ENCODE measurements at regions not wholly inside any gene's neighbourhood (a gene's known extent, or its start where the extent isn't known, plus 50 kb on each side); places are given as distances from the start of the nearest gene placed in this dataset.

DNA sequence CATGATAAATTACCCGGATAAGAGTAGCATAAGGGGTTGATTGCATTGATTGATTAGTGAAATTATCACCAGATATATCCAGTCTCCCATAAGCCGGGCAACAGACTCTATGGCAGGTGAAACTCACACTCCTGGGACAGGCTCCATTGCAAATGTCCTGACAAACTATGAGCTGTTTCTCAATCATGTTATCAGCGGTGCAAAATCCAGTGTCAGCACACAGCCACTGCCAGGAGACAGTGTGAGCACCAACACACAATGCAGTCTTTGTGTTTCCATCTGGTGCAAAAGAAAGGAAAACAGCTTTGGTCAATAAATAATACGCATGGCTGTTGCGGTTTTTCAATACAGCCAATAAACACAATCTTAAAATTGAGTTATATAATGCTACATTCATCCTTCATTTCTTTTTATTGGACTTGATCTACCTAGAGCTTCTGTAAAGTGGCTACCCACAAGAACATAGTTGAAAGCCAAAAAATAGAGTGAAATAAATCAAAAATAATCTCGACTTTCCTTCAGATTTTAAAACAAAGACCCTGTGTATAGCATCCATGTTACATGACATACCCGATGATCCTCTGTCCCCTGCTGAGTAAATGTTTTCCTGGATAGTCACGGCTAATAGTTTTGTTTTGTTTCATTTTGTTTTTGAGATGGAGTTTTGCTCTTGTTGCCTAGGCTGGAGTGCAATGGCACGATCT, 64.3 kb upstream of the AFDN start (continued):
- TF ChIP-seq, protein P1, sequence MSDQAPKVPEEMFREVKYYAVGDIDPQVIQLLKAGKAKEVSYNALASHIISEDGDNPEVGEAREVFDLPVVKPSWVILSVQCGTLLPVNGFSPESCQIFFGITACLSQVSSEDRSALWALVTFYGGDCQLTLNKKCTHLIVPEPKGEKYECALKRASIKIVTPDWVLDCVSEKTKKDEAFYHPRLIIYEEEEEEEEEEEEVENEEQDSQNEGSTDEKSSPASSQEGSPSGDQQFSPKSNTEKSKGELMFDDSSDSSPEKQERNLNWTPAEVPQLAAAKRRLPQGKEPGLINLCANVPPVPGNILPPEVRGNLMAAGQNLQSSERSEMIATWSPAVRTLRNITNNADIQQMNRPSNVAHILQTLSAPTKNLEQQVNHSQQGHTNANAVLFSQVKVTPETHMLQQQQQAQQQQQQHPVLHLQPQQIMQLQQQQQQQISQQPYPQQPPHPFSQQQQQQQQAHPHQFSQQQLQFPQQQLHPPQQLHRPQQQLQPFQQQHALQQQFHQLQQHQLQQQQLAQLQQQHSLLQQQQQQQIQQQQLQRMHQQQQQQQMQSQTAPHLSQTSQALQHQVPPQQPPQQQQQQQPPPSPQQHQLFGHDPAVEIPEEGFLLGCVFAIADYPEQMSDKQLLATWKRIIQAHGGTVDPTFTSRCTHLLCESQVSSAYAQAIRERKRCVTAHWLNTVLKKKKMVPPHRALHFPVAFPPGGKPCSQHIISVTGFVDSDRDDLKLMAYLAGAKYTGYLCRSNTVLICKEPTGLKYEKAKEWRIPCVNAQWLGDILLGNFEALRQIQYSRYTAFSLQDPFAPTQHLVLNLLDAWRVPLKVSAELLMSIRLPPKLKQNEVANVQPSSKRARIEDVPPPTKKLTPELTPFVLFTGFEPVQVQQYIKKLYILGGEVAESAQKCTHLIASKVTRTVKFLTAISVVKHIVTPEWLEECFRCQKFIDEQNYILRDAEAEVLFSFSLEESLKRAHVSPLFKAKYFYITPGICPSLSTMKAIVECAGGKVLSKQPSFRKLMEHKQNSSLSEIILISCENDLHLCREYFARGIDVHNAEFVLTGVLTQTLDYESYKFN (CRISPR knock-in tag; conservative IDR thresholded peaks at IDR 0.05): peak; percentile 94
- TF ChIP-seq RBM39 (IDR thresholded peaks at IDR 0.05; ENCODE audit: low read depth, low read length, poor library complexity, severe bottlenecking) (no peak), ASH2L (IDR thresholded peaks at IDR 0.05; ENCODE audit: insufficient read length, low read depth, low read length) (peak; percentile 91), SOX5 (CRISPR knock-in tag; IDR thresholded peaks at IDR 0.05; ENCODE audit: borderline replicate concordance) (peak; percentile 95), PPARG (CRISPR knock-in tag; conservative IDR thresholded peaks at IDR 0.05) (peak; percentile 83), MIXL1 (CRISPR knock-in tag; IDR thresholded peaks at IDR 0.05) (peak; percentile 87), GABPB1 (CRISPR knock-in tag; IDR thresholded peaks at IDR 0.05) (no peak; the same call in 1 of the 2 replicates), HMG20B (CRISPR knock-in tag; conservative IDR thresholded peaks at IDR 0.05) (0 out of 2 replicates have a peak, but pooled peaks have one; percentile 53), ZC3H4 (CRISPR knock-in tag; IDR thresholded peaks at IDR 0.05; ENCODE audit: borderline replicate concordance) (no peak), JUN (CRISPR knock-in tag; IDR thresholded peaks at IDR 0.05) (peak; percentile 35; the same call in 1 of the 2 replicates), KLF13 (CRISPR knock-in tag; IDR thresholded peaks at IDR 0.05) (no peak), NRL (CRISPR knock-in tag; IDR thresholded peaks at IDR 0.05; ENCODE audit: borderline replicate concordance) (no peak), ZNF792 (CRISPR knock-in tag; IDR thresholded peaks at IDR 0.05) (peak; percentile 60; the same call in 1 of the 2 replicates), SKI (IDR thresholded peaks at IDR 0.05; ENCODE audit: partially characterized antibody) (peak; percentile 63), KLF11 (CRISPR knock-in tag; IDR thresholded peaks at IDR 0.05) (peak; percentile 89; the same call in 1 of the 2 replicates), ZFP1 (CRISPR knock-in tag; IDR thresholded peaks at IDR 0.05) (peak; percentile 68; the same call in 1 of the 2 replicates), POGZ (CRISPR knock-in tag; IDR thresholded peaks at IDR 0.05) (peak; percentile 68), SNRNP70 (IDR thresholded peaks at IDR 0.05; ENCODE audit: low read depth, low read length) (no peak)
- TF ChIP-seq, protein P2, sequence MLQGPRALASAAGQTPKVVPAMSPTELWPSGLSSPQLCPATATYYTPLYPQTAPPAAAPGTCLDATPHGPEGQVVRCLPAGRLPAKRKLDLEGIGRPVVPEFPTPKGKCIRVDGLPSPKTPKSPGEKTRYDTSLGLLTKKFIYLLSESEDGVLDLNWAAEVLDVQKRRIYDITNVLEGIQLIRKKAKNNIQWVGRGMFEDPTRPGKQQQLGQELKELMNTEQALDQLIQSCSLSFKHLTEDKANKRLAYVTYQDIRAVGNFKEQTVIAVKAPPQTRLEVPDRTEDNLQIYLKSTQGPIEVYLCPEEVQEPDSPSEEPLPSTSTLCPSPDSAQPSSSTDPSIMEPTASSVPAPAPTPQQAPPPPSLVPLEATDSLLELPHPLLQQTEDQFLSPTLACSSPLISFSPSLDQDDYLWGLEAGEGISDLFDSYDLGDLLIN (CRISPR knock-in tag; IDR thresholded peaks at IDR 0.05; ENCODE audit: borderline replicate concordance): no peak
- TF ChIP-seq, protein P3, sequence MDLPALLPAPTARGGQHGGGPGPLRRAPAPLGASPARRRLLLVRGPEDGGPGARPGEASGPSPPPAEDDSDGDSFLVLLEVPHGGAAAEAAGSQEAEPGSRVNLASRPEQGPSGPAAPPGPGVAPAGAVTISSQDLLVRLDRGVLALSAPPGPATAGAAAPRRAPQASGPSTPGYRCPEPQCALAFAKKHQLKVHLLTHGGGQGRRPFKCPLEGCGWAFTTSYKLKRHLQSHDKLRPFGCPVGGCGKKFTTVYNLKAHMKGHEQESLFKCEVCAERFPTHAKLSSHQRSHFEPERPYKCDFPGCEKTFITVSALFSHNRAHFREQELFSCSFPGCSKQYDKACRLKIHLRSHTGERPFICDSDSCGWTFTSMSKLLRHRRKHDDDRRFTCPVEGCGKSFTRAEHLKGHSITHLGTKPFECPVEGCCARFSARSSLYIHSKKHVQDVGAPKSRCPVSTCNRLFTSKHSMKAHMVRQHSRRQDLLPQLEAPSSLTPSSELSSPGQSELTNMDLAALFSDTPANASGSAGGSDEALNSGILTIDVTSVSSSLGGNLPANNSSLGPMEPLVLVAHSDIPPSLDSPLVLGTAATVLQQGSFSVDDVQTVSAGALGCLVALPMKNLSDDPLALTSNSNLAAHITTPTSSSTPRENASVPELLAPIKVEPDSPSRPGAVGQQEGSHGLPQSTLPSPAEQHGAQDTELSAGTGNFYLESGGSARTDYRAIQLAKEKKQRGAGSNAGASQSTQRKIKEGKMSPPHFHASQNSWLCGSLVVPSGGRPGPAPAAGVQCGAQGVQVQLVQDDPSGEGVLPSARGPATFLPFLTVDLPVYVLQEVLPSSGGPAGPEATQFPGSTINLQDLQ (CRISPR knock-in tag; IDR thresholded peaks at IDR 0.05): no peak
- TF ChIP-seq, protein P4, sequence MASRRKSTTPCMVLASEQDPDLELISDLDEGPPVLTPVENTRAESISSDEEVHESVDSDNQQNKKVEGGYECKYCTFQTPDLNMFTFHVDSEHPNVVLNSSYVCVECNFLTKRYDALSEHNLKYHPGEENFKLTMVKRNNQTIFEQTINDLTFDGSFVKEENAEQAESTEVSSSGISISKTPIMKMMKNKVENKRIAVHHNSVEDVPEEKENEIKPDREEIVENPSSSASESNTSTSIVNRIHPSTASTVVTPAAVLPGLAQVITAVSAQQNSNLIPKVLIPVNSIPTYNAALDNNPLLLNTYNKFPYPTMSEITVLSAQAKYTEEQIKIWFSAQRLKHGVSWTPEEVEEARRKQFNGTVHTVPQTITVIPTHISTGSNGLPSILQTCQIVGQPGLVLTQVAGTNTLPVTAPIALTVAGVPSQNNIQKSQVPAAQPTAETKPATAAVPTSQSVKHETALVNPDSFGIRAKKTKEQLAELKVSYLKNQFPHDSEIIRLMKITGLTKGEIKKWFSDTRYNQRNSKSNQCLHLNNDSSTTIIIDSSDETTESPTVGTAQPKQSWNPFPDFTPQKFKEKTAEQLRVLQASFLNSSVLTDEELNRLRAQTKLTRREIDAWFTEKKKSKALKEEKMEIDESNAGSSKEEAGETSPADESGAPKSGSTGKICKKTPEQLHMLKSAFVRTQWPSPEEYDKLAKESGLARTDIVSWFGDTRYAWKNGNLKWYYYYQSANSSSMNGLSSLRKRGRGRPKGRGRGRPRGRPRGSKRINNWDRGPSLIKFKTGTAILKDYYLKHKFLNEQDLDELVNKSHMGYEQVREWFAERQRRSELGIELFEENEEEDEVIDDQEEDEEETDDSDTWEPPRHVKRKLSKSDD (CRISPR knock-in tag; IDR thresholded peaks at IDR 0.05; ENCODE audit: low read depth): peak; percentile 67; the same call in 1 of the 2 replicates
